ENCODE measurements at regions not wholly inside any gene's neighbourhood (a gene's known extent, or its start where the extent isn't known, plus 50 kb on each side); places are given as distances from the start of the nearest gene placed in this dataset.

GRCh38 chr7:46558482-46559193, 637.6 kb upstream of the IGFBP3 start:
- no peak for DNase-seq

GRCh38 chr7:46557781-46558180, 636.7 kb upstream of the IGFBP3 start:
- DNase-seq, result peak; percentile 62

DNA sequence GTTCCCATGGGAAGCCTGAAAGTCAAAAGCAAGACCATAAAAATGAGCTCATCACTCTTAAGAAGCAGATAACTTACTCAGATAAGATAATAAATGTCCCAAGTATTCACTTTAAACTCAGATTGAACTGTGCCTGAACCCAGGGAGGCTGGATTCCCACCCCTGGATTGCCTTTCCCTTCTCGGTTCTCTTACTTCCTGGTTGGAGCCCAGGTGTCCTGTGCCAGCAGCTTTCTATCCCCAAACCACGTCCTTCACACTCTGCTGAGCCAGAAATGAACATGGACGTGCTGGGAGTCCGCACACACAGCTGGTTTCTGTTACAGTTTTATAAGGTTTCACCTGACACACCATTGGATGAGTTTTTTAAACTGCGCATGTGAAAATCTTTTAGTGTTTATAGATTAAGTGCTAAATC, 636.2 kb upstream of the IGFBP3 start:
- DNase-seq, result no peak

DNA sequence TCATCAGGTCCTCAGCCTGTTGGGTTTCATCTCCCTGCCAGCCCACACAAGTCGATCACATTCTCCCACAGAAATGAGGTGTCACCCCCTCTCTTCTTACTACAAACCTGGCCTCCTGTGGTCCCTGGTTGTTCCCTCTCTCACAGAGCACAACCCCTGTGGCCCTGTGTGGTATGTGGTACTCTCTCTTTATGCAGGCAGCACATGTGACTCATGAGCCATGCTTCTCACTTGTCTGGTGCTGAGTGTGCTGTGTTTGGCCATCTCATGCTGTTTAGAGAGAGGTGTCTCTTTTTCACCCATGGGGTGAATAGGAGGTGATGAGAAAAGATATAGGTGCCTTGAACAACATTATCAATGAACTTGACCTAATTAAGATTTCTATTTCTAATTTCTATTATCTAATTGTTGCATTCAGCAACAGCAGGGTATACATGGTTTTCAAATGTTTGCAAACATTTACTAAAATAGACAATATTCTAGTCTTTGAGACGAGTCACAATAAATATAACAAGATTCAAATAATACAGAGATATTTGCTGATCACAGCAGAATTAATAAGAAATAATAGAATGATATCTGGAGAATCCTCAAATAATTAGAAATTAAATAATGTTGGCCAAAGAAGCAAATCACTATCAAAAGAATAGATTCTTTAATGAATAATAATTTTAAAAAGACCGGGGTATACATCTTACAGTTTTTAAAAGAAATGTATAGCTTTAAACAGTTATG, 633.8 kb upstream of the IGFBP3 start:
- no peak for DNase-seq

DNA sequence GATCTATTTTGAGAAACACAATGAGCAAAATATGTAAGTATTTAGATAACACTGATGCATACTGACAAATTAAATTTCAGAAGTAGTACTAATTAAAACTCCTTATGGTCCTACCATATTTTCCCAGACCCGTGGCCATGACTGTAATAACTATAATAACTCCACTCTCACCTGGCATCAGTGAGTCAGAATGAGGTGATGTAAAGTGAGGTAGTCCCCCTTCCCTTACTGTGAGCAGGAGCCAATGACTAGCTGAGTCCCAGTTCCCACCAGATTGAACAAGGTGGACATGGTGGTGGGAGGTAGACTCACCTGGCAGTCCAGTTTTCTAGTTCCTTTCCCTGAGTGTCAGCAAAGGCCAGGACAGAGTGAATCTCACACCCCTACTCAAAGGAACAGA, 630.5 kb upstream of the IGFBP3 start:
- DNase-seq, result no peak

GRCh38 chr7:46550864-46551263, 629.8 kb upstream of the IGFBP3 start:
- no peak for DNase-seq

- DNase-seq, result no peak
Observed at GRCh38 chr7:46549892-46550639, 629.0 kb upstream of the IGFBP3 start.

DNA sequence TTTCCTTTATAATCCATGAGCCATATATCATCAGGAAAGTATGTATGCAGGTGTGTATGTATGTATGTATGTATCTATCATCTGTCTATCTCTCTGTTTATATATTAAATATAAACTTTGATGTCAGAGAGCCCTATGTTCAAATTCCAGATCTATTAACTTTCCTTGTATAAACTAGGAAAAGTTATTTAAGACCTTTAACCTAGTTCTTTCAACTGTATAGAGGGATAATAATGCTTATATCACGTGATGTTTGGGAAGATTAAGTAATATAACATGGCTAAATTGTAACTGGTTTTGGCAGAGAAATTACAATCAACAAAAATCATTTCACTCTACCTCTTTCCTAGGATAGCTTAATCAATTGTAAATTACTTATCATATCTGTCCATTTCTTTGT, 628.3 kb upstream of the IGFBP3 start:
- DNase-seq, result no peak

GRCh38 chr7:46547044-46547443, 626.0 kb upstream of the IGFBP3 start:
- no peak for DNase-seq

DNA sequence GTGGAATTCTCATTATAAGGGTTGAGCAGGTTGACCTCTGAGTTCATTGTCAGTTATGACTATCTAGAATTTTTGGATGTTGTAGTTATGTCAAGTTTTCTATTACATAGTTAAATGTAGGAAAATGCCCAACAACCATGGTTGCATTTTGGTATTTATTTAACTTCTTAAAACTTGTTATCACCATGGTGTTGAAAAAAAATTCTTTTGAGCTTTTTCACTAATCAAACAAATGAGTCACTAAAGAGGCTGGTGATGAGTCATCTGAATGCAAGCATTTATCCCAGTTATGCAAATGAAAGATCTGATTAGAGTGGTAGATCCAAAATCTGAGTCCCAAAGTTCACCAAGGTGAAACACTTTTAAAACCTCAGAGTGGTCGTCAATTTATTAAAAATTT, 624.7 kb upstream of the IGFBP3 start:
- no peak for DNase-seq

- DNase-seq, result no peak
Observed at GRCh38 chr7:46544396-46545008, 623.4 kb upstream of the IGFBP3 start.

- no peak for DNase-seq
Observed at GRCh38 chr7:46542076-46542475, 621.0 kb upstream of the IGFBP3 start.

DNA sequence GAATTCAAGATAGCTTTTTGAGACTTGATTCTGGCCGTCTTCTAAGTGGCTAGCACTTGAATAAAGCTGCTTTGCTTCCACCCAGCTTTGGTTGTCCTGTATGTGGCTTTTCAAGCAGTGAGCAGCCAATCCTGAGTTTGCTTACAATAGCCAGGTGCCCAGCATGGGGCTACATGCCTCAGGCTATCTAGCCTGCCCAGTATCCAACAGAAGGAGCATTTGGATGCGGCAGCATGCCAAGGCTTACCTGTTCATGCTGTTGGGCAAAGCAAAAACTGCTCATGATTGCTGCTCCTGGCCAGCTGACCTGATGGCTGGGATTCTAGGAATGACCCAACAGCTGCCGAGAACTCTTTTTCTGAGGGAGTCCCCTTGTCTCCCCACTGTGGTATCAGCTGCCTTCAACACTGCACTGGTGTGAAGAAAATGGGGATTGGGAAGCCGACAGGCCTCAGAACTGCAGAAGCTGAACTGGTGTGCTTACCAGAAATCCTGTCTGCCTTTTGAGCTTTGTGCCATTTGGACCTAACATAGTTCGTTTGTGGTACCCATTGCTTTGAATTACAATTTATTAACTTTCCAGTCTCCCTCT, 618.9 kb upstream of the IGFBP3 start:
- DNase-seq, result no peak

- no peak for DNase-seq
Observed at GRCh38 chr7:46537191-46537905, 616.3 kb upstream of the IGFBP3 start.

DNA sequence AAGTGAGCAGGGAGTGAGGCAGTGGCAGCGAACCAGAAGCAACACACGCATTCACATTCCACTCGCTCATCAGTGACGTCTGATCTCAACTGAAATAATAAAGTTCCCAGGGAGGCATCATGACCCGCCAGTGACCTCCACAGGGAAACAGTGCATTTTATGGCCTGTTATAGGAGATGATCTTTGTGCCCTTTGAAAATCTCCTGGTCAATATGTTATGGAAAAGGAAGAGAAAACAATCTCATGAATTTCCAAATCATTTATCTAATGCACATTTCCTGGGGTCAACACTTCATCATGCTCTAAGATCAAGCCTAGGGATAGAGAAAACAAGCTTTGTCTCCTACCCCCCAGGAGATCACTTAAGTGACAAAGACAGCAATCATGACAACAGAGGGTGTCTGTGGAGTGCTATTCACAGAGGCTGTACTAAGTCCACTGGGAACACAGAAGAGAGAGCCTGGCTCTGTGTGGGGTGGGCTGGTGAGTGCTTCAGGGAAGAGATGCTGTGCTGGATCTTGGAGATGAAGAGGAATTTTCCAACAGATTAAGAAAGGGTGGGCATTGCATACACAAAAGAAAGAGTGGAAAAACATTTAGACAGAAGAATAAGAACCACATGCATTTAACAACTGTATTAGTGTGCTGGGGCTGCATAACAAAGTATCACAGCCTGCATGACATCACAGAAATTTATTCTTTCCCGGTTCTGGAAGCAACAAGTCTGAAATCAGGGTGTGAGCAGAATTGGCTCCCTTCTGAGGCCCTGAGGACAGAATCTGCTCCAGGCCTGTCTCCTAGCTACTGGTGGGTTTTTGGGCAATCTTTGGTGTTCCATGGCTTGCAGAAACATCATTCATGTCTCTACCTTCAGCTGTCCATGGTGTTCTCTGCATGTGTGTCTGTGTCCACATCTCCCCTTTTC, 613.9 kb upstream of the IGFBP3 start:
- DNase-seq, result peak; percentile 79

DNA sequence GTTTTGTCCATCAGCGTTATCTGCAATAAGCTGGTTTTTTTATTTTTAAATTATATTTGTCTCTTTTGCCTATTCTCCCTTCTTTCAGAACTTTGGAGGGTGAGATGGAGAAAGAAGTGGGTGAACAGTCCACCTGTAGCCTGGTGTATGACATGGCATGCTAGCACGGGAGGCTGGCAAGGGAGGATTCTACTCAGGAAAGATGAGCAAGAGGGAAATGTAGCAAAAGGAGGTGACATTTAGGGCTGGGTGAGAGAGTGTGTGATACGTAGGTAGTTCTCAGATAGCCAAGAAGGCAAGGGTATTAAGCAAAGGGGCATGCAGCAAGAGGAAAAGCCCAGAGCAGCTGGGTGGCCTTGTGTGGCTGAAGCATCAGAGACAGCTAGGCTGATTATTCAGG, 612.9 kb upstream of the IGFBP3 start:
- no peak for DNase-seq

GRCh38 chr7:46532571-46532970, 611.5 kb upstream of the IGFBP3 start:
- no peak for DNase-seq

DNA sequence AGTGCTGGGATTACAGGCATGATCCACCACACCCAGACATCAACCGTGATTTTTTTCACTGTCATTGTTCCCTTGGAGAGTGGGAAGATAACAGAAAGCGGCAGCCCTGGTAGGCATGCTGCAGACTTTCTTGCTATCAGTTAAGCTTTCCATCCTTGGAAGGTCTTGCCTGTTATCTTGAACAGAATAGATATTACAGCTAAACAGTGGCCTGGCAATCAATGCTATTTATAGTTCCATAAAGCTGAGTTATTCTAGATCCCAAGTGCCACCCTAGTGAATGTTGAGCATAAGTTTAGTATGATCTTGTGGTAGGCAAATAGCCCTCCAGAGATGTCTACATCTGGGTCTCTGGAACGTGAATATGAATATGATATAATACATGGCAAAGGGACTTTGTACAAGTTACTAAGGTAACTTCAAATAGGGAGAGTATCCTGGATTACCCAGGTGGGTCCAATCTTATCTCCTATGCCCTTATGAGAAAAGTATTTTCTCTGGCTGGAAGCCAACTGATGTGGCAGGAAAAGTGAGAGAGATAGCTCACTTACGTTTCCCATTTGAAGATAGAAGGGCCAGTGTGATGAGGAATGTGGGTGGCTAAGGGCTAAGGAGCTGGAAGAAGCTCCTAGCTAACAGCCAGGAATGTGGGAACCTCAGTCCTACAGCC, 609.1 kb upstream of the IGFBP3 start:
- DNase-seq, result no peak

- DNase-seq, result no peak
Observed at GRCh38 chr7:46527360-46527759, 606.3 kb upstream of the IGFBP3 start.

GRCh38 chr7:46525876-46526275, 604.8 kb upstream of the IGFBP3 start:
- no peak for DNase-seq

DNA sequence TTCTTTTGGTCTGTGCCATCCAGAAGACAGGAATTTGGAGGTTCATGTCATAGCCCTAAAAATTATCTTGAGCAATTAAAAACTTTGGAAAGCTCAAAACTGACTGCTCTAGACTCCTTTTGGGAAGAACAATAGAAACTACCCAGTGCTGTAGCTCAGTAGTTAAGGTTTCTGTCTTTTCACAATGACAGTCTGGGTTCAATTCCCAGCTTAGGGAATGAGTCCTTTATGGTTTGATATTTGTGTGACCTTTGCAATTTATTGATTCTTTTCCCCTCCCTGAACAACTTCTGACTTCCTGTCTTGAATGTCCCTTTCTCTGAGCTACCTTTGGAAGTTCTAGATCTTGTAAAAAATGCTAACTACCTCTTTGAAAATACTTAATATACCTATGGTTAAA, 603.3 kb upstream of the IGFBP3 start:
- no peak for DNase-seq

All from retina (tissue), 1 donor.